ENCODE measurements at regions not wholly inside any gene's neighbourhood (a gene's known extent, or its start where the extent isn't known, plus 50 kb on each side); places are given as distances from the start of the nearest gene placed in this dataset.

DNA sequence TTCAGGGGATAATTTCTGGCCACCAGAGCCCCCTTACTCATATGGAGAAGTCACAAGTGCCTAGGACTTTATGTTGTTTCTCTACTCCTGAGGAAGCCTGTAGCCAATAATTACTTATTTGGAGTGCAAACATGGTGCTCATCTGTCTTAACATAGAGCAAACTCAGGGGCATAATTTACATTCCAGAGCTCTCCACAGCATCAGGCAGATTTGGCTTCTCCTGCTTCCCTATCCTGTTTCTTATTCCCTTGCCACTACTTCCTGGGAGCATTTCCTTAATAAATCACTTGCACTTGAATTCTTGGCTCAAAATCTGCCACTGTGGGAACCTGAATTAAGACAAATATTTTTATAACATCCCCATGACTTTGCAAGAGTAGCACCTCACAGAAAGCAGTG lies 960.9 kb downstream of the SOCS6 start:
- TF ChIP-seq, protein P1, sequence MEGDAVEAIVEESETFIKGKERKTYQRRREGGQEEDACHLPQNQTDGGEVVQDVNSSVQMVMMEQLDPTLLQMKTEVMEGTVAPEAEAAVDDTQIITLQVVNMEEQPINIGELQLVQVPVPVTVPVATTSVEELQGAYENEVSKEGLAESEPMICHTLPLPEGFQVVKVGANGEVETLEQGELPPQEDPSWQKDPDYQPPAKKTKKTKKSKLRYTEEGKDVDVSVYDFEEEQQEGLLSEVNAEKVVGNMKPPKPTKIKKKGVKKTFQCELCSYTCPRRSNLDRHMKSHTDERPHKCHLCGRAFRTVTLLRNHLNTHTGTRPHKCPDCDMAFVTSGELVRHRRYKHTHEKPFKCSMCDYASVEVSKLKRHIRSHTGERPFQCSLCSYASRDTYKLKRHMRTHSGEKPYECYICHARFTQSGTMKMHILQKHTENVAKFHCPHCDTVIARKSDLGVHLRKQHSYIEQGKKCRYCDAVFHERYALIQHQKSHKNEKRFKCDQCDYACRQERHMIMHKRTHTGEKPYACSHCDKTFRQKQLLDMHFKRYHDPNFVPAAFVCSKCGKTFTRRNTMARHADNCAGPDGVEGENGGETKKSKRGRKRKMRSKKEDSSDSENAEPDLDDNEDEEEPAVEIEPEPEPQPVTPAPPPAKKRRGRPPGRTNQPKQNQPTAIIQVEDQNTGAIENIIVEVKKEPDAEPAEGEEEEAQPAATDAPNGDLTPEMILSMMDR (IDR thresholded peaks at IDR 0.05), result no peak
- TF ChIP-seq POLR2A (IDR thresholded peaks at IDR 0.05), result no peak

All from suprapubic skin (tissue), 3 donors.